Activated T-cell treated with anti-CD3 and anti-CD28 coated beads for 4 hours (primary cell): ENCODE measurements at regions not wholly inside any gene's neighbourhood (a gene's known extent, or its start where the extent isn't known, plus 50 kb on each side); places are given as distances from the start of the nearest gene placed in this dataset.

Experiments used
- DNase-seq: peaks from one replicate; pipeline ENCODE4 v3.0.0-alpha.2; 2020

DNA sequence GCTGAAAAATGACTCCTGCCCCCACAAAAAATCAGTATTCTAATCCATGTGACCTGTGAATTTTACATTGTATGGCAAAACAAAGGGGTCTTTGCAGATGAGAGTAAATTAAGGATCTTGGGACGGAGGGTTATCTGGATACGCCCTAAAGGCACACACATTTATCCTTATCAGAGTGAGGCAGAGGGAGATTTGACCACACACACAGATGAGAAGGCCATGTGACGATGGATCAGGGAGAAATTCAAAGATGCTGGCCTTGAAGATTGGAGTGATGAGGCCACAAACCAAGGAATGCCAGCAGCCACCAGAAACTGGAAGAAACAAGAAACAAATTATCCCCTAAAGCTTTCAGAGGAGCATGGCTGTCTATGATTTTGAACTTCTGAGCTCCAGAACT, 288.5 kb downstream of the XXYLT1 start:
- DNase-seq, result no peak

DNA sequence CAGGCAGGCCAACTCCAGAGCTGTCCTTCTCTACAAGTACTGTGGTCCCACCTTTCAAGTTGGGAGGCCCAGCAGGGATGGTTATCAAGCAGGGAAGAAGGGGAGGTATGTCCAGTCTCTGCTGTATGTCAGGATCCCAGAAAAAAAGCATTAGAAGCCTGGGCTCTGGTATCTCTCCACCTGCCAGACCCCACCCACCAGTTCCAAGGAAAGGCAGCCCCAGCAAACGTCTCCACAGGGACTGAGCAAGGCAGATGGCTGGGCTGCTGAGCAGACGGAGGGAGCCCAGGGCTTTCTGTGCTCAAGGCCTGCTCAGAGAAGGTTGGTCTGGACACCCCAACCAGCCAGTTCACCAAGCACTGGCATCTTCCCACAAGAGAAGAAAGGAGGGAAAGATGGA, 287.8 kb downstream of the XXYLT1 start:
- no peak for DNase-seq

DNA sequence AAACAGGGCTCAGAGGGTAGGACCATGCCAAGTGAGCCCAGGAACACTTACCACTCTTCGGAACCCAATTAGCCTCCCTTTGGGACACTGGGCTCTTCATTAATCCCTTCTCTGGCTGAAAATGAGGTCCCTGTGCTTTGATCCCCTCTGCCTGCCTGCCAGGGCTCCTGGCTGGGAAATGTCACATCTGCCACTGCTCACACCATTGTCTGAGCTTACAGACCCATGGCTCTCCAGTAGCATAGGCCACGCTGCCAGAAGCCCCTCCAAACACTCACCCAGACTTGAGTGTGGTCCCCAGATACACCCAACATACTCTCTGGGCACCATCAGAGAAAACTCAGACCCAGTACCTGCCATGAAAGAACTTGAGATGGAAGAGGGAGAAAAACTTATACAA, 287.3 kb downstream of the XXYLT1 start:
- DNase-seq, result no peak

DNA sequence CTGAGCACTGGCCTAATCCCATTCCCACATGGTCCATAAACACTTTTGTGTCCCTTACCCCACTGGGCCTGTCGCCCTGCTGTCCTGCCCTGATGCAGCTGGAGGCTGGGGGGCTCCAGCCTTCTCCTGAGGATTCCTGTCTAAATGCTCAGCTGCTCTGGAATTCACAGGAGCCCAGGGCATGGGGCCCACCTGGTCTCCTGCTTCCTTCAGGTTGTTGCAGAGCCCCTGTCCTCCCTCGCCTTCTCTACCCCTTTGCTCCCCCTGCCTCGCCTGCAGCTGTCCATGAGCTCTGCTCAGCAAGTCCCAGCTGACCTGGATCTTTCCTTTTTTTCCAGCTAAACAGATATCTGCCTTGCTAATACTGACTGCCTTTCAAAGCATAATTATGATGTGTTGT, 286.9 kb downstream of the XXYLT1 start:
- DNase-seq, result no peak

DNA sequence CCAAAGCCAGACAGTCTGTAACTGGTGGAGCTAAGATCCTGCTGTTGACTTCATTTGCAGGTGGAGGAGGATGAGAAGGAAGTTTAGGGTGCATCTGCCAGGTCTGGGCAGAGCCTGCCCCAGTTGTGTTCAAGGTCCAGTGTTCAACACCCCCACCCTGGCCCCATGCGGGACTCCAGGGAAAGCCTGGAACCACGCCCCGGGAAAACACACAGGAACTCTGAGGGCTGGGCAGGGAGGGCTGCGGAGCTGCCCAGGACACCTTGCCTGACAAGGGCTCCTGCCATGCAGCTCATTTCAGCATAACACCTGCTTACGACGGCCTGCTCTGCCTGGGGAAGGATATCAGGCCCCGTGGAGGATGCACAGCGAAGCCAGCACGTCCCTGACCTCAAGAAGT, 286.3 kb downstream of the XXYLT1 start:
- no peak for DNase-seq

DNA sequence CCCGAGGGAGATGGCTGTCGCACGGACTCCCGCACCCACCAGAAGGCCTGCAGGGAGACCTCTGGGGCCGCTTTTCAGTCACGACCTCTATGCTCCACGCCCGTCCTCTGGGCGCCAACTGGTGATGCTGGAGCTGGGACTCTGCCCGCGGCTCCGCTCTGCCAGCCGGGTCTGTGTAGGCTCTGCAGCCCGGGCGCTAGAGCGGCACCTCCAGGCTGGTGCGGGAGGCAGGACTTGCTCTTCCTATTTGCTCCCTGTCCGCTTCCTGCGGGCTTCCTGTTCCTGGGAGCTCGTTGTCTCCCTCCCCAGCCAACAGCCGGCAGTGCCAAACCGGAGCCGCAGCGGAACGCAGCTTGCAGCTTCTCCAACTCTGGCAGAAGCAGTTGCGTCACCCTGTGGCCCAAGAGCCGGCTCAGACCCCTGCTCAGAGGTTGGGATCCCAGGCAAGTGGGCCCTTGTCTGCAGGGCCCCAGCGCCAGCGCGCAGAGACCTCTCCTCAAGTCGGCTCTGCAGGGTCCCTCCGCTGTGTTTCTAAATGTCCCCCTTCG, 285.9 kb downstream of the XXYLT1 start:
- DNase-seq, result no peak

DNA sequence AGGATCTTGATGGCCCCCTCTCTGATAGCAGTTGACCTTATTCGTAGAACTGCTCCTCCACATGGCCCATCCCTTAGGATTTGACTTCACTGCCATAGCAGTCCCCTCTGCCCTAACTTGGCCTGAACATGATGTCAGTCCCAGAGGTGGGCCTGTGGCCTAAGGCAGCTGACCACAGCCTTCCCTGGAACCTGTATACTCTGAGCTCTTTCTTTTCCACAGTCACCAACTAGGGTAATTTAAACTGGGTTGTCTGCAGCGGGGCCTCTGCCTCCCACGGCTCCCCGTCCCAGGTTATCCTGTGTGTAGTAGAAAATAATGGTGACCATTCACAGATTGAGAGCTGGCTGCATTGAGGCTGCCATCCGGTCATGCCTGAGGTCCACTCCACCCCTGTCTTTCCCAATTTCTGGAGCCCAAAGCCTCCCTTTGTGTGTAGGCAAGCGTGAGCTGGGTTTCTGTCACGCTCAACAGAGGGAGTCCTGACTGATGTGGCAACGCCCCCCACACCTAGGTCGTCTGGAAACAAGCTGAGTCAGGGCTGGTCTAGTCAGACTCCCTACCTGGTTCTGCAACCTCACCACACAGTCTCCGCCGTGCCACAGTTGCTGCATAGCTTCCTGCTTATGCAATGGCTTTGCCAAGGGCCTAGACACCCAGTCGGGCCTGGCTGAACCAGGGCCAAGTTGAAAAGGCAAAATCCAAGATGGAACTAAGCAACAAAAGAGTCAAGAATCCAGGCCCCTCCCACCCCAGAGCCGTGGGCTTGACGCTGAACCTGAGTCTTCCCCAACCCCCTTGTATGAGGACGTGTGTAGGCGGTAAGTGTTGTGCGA, 284.5 kb downstream of the XXYLT1 start:
- DNase-seq, result no peak

DNA sequence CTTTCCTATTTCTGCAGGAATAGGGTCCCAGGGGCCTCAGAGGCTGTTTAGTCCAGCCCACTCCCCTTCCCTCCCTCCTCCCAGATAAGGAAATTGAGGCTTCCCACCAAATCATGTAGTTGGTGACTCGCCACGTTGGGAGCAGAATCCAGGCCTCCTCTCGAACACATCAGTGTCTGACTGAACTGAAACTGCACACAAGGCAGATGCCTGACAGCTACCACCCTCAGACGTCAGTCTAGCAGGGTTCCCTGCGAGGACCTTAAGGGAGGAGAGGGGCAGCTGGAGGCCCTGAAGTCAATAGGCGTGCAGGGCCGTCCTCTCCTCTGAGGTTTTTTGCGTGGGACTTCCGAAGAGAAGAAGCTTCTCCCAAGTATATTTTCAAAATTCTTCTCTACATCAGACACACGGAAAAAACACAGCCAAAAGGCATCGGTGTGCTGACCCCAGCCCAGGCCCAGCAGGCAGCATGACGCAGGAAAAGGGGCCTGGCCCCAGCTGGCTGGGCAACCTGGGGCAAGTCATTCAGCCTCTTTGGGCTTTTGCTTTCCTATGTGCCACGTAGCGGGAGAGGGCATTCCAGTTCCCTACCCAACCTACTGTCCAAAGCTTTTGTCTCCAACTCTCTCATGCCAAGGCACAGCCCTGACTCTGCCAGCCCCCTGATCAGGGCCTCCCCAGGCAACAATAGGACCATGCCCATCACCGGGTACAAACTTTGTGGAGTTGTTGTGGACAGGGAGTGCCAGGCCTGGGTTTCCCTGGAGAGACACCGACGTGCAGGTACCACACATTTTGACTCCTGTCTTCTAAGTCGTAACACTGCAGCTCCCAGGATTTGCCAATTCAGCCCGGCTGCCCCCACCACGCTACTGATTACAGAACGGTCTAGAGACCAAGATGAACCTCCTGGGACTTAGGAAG, 283.1 kb downstream of the XXYLT1 start:
- no peak for DNase-seq

DNA sequence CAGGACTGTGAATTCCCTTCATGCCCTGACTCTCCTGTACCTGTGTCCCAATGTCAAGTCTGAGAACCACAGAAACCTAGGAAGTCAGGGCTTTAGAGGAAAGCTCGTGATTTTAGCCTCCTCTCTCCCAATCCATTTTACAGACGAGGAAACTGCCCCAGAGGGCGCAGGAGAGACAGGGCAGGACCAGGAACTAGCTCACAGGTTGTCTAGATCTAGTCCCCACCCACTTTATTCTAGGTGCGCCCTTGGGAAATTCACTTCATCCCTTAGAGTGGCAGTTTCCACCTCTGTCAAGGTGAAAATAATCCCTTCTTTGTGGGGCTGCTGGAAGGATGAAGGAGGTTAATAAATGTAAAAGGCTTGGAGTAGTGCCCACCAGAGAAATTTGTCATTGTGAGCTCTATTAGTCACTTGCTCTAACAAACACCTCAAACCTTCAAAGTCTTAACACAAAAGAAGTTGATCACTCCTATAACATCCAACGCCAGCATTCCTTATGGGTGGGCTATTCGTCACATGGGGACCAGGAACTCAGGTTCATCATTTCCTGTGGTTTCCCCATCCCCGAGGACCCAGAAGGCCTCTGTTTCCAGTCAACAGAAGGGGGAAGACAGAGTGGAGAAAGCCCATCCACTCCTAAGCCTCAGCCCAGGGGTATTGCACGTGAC, 282.3 kb downstream of the XXYLT1 start:
- DNase-seq, result no peak

DNA sequence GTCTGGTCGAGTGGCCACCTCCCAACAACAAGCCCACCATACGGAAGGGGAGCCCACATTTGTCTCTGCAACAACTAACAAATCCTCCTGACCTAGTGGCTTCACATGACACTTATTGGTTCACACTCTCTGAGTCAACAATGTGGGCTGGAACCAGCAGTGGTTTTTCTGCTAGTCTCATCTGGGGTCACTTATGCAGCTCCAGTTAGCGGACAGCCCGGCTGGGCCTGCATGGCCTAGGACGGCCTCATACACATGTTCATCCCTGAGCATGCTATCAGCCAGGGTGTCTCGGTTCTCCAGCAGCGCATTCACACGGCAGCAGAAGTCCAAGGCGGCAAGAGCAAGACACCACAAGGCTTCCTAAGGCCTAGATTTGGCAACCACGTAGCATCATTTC, 281.7 kb downstream of the XXYLT1 start:
- no peak for DNase-seq

DNA sequence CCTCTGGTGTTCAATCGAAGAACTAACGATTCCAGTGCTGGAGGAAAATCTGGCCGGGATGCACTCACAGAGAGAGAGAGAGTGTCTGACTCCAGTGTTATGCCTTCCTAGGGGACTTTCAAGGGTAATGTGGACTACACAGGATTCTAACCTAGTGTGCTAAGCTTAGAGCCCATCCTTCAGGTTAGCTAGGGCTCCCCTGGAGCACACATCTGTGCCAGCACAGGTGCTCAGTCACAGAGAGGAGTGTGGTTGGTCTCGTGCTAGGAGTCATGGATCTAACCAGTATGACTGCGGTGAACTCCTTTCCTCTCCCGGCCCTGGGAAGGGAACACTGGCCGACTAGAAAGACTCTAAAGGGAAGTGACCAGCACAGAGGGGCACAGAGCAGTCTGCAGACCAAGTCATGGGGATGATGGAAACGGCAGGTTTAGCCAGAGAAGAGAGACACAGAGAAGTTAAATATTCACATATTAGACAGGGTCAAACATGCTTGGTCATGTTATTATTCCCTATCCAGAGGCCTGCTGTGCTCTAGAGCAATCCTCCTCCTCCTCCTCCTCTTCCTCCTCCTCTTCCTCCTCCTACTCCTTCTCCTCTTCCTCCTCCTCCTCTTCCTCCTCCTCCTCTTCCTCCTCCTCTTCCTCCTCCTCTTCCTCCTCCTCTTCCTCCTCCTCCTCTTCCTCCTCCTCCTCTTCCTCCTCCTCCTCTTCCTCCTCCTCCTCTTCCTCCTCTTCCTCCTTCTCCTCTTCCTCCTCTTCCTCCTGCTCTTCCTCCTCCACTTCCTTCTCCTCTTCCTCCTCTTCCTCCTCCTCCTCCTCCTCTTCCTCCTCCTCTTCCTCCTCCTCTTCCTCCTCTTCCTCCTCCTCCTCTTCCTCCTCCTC, 280.3 kb downstream of the XXYLT1 start:
- DNase-seq, result no peak

DNA sequence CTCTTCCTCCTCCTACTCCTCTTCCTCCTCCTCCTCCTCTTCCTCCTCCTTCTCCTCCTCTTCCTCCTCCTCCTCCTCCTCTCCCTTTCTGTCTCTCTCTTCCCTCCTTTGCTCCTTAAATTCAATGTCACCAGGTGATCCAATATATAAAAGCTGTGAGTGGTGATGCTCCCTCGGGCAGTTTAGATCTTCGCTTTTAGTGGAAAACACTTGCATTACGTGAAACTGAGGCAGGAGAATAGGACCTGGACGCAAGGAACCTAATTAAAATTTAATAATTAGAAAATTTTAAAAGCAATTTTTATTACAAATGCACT, 279.7 kb downstream of the XXYLT1 start:
- DNase-seq, result no peak

DNA sequence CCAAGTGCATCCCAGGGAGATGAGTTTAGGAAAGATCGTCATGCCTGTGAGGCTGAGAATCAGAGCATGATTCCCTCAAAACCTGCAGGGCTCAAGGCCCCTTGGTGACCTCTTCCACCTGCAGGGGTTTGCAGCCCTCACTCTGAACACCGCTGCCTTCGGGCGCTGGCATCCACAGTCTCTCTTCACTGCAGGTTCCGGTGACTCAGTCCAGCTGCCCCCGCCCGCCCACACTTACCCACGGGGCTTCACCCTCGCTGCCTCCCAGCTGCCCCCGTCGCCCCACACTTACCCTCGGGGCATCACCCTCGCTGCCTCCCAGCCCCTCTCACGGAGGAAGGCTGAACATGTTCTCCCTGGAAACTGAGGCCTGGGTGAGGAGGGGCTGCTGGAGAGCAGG, 277.1 kb downstream of the XXYLT1 start:
- no peak for DNase-seq

DNA sequence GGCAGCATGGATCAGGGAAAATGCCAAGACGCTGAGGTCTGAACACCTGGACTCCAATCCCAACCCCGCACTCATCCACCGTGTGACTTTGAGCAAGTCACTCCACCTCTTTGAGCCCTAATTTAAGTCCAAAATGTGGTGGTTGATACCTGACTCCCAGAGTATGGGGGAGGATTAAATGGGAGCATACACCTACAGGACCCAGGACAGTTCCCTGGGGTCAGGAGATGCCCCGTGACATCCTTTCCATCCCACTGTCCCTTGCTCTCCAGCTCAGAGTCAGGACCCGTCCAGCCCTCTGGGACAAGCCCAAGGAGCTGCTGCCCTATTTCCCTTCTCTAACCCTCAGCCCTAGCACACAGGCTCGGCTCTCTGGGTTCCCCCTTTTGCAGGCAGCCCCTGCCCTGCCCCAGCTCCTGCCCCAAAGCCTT, 276.4 kb downstream of the XXYLT1 start:
- DNase-seq, result no peak

DNA sequence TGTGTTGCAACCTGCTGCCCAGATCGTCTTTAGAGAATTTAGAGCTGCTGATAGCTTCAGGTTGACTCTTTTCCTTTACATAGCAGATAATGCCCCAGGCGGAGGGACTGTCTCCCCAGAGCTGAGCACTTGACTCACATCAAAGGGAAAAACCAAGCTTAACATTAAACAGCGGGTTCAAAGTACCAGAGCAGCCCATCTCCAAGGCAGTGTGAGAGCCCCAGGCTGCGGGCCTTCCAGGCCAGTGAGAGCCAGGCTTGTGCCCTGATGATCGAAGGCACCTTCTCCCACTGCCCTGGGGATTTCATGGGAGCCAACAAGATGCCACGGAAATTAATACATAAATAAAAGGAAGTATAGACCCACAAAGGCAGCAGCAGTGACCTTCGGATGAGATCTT, 275.6 kb downstream of the XXYLT1 start:
- no peak for DNase-seq

DNA sequence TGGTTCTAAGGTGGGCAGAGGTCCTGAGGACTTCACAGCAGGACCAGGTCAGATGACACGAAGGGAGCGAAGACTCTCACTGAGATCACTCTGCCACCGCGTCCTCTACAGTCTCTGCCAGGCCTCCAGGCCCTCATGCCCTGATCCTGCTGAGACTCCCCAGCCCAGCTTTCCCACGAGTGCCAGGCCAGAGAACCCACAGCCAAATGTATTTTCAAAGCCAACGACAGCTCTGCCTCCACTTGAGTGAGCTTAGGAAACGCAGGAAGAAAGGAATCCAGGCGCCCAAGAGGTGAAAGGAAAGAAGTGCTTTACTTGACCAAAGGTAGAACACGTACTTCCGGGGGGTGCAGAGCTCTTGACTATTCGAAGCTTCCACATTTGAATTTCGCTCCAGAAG, 275.0 kb downstream of the XXYLT1 start:
- no peak for DNase-seq

DNA sequence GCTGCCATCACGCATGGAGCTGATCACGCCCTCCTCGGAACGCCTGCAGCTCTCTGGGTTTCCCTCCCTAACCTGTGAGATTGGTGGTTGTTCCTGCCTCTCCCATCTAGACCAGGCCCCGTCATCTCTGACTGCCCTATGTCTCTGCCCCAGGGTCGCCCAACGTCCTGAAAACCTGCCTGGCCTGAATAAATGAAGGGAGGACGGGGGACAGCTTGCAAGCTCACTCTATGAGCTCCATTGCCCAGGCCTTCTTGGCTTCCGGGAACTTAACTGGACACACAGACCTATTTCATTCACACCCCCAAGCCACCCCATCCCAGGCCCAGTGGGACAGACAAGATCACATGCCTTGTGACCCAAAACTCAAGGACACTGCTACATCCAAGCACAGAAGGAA, 274.2 kb downstream of the XXYLT1 start:
- DNase-seq, result no peak

DNA sequence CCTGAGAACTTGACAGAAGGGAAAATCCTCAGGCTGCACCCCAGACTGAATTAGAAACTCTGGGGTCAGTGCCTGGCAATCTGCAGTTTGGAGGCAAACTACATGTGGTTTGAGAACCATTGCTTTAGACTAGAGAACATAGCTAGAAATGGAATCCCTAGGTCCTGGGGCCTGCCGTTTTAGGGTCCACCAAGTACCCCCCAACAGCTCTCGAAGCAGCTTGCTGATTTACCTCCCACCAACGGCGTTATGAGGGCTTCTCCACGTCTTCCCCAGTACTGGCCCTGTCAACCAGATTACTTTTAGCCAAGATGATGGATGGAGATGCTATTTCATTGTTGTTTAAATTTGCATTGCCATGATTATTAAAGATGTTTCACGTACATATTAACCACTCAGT, 272.5 kb downstream of the XXYLT1 start:
- DNase-seq, result no peak

DNA sequence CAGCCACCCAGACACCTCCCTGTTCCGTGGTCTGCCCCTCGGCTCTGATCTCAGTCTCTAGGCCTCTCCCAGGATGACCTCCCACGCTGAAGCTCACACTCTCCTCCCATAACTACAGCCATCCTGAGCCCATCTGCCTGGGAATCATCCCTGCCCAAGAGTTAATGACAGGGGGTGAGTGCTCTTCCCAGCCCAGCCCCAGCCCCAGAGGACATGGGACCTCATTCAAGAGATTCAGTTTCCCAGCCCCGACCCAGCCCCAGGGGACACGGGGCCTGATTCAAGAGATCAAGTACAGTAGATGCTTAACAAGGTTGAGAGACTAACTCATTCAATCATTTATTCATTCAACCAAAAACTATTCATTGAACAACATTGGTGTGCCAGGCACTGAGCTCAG, 272.0 kb downstream of the XXYLT1 start:
- DNase-seq, result no peak

DNA sequence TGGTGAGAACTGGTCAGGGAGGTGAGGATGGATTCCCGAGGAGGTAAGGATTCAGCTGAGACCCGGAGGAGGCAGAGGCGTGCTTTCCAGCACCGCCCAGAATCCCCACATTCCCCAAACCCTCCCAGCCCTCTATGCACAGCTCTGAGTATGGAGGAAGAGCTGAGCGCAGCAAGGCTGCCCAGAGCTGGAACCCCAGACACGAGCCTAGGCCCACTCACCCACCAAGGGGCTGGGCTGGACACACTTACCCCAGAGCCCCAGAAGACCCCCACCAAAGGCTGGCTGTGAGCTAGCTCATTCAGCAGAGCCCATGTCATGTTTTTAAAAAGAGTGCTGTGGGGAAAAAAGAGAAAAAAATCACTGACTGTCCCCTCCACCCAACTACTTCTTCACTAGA, 271.5 kb downstream of the XXYLT1 start:
- DNase-seq, result no peak

DNA sequence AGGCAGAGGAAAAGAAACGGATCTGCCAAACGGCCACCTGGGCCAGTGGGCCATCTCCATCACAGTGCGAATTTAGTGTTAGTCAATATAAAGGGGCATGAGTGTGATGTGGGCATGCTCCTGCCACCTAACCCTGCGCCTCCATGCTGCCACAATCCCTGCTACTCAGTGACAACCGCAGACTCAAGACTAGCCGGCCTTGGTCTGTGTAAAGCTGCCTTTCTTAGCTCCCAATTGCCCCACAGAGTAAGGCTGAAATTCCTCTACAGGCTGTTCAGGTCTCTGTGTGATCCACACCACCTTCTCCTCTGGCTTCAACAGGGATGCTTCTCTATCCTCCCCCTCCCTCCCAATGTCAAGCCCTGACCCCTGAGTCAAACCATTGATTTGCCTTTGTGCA, 269.7 kb downstream of the XXYLT1 start:
- DNase-seq, result no peak
